Liver (tissue), 3 donors: ENCODE measurements at regions not wholly inside any gene's neighbourhood (a gene's known extent, or its start where the extent isn't known, plus 50 kb on each side); places are given as distances from the start of the nearest gene placed in this dataset.

Experiments
- EGR1 ChIP-seq, 2 donors: IDR thresholded peaks; 2 replicates each; pipeline ENCODE4 v1.6.1; 2016 to 2018; ENCODE audit warnings: antibody characterized with exemption in 2 of 2, low read depth in 2 of 2
- FOXA1 ChIP-seq: IDR thresholded peaks from 2 replicates; pipeline ENCODE4 v1.6.1; 2016; ENCODE audit warnings: antibody characterized with exemption
- HNF4G ChIP-seq: IDR thresholded peaks from 2 replicates; pipeline ENCODE4 v1.6.1; 2016; ENCODE audit warnings: antibody characterized with exemption
- RAD21 ChIP-seq, 2 donors: IDR thresholded peaks; 2 replicates each; pipeline ENCODE4 v1.6.1; 2016; ENCODE audit warnings: antibody characterized with exemption in 2 of 2, mild to moderate bottlenecking in 2 of 2
- SP1 ChIP-seq: IDR thresholded peaks from 2 replicates; pipeline ENCODE4 v1.6.1; 2018; ENCODE audit warnings: antibody characterized with exemption, mild to moderate bottlenecking
- TF ChIP-seq, protein P1 (sequence below): fragments of 150-350 bp; IDR thresholded peaks from 2 replicates; pipeline ENCODE4 v1.5.1; 2017; ENCODE audit warnings: improper control_type of control experiment, low read depth, low read length; ENCODE audit not compliant: missing input control
- TF ChIP-seq, protein P2 (sequence below): IDR thresholded peaks from 2 replicates; pipeline ENCODE4 v1.6.1; 2016; ENCODE audit warnings: antibody characterized with exemption, mild to moderate bottlenecking
- TF ChIP-seq, protein P3 (sequence below): IDR thresholded peaks from 2 replicates; pipeline ENCODE4 v1.6.1; 2016; ENCODE audit warnings: antibody characterized with exemption
- TF ChIP-seq, protein P4 (sequence below): IDR thresholded peaks from 2 replicates; pipeline ENCODE4 v1.6.1; 2016; ENCODE audit warnings: antibody characterized with exemption
- donor health status: healthy.
- donor health status: healthy.

DNA sequence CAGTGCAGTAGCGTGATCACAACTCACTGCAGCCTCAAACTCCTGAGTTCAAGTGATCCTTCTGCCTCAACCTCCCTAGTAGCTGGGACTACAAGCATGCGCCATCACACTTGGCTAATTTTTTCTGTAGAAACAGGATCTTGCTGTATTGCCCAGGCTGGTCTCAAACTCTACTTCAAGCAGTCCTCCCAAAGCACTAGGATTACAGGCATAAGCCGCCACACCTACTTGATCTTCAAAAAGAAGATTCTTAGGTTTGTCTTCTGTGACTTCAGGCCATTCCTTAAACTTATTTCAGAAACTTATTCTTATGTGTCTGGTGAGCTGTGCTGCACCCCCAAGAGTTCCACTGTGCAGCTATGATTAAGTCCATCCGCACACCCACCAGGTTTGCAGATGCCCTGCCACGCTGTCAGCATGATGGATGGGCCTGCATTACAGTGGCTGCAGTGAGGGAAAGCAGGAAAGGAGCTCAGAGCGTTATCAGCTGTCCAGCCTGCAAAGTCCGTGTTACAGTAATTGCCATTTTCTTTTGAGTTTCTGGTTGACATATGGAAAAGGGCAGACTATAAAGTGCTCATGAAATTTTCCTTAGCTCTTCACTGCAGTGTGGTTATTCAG is 146.6 kb downstream of the AASDH start:
- TF ChIP-seq, protein P1, sequence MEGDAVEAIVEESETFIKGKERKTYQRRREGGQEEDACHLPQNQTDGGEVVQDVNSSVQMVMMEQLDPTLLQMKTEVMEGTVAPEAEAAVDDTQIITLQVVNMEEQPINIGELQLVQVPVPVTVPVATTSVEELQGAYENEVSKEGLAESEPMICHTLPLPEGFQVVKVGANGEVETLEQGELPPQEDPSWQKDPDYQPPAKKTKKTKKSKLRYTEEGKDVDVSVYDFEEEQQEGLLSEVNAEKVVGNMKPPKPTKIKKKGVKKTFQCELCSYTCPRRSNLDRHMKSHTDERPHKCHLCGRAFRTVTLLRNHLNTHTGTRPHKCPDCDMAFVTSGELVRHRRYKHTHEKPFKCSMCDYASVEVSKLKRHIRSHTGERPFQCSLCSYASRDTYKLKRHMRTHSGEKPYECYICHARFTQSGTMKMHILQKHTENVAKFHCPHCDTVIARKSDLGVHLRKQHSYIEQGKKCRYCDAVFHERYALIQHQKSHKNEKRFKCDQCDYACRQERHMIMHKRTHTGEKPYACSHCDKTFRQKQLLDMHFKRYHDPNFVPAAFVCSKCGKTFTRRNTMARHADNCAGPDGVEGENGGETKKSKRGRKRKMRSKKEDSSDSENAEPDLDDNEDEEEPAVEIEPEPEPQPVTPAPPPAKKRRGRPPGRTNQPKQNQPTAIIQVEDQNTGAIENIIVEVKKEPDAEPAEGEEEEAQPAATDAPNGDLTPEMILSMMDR, result no peak
- TF ChIP-seq RAD21 (IDR thresholded peaks at IDR 0.05) (no peak), EGR1 (IDR thresholded peaks at IDR 0.05; ENCODE audit: low read depth in 2 of 2) (no peak), SP1 (no peak), HNF4G (no peak), FOXA1 (no peak)
- TF ChIP-seq, protein P2, sequence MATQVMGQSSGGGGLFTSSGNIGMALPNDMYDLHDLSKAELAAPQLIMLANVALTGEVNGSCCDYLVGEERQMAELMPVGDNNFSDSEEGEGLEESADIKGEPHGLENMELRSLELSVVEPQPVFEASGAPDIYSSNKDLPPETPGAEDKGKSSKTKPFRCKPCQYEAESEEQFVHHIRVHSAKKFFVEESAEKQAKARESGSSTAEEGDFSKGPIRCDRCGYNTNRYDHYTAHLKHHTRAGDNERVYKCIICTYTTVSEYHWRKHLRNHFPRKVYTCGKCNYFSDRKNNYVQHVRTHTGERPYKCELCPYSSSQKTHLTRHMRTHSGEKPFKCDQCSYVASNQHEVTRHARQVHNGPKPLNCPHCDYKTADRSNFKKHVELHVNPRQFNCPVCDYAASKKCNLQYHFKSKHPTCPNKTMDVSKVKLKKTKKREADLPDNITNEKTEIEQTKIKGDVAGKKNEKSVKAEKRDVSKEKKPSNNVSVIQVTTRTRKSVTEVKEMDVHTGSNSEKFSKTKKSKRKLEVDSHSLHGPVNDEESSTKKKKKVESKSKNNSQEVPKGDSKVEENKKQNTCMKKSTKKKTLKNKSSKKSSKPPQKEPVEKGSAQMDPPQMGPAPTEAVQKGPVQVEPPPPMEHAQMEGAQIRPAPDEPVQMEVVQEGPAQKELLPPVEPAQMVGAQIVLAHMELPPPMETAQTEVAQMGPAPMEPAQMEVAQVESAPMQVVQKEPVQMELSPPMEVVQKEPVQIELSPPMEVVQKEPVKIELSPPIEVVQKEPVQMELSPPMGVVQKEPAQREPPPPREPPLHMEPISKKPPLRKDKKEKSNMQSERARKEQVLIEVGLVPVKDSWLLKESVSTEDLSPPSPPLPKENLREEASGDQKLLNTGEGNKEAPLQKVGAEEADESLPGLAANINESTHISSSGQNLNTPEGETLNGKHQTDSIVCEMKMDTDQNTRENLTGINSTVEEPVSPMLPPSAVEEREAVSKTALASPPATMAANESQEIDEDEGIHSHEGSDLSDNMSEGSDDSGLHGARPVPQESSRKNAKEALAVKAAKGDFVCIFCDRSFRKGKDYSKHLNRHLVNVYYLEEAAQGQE, result no peak
- TF ChIP-seq, protein P3, sequence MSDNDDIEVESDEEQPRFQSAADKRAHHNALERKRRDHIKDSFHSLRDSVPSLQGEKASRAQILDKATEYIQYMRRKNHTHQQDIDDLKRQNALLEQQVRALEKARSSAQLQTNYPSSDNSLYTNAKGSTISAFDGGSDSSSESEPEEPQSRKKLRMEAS, result no peak
- TF ChIP-seq, protein P4, sequence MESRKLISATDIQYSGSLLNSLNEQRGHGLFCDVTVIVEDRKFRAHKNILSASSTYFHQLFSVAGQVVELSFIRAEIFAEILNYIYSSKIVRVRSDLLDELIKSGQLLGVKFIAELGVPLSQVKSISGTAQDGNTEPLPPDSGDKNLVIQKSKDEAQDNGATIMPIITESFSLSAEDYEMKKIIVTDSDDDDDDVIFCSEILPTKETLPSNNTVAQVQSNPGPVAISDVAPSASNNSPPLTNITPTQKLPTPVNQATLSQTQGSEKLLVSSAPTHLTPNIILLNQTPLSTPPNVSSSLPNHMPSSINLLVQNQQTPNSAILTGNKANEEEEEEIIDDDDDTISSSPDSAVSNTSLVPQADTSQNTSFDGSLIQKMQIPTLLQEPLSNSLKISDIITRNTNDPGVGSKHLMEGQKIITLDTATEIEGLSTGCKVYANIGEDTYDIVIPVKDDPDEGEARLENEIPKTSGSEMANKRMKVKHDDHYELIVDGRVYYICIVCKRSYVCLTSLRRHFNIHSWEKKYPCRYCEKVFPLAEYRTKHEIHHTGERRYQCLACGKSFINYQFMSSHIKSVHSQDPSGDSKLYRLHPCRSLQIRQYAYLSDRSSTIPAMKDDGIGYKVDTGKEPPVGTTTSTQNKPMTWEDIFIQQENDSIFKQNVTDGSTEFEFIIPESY, result no peak
